CD14-positive monocyte (primary cell): ENCODE measurements at regions not wholly inside any gene's neighbourhood (a gene's known extent, or its start where the extent isn't known, plus 50 kb on each side); places are given as distances from the start of the nearest gene placed in this dataset.
"Not testable (repeated sequence)": the region's sequence is repeated elsewhere in the genome, so short reads cannot be mapped to it uniquely, and the experiment has no call there.

Source experiments
- DNase-seq, 3 donors: peaks; one replicate each; pipeline ENCODE4 v3.0.0-alpha.2; 2011 to 2022
- H2AFZ ChIP-seq: 2 replicates; pipeline ENCODE4 v1.6.0; 2012; ENCODE audit warnings: mild to moderate bottlenecking, low read depth, low read length, inconsistent platforms; ENCODE audit not compliant: insufficient read depth, poor library complexity, severe bottlenecking
- H3K27ac ChIP-seq, 2 donors: 1 replicate in 1 of 2; 2 replicates in 1 of 2; pipeline ENCODE4 v1.5.1; 2012 to 2013; ENCODE audit warnings: low read length in 2 of 2, control low read depth in 1 of 2, inconsistent platforms in 1 of 2, low read depth in 1 of 2, mild to moderate bottlenecking in 1 of 2
- H3K27me3 ChIP-seq, 2 donors: one replicate each; pipeline versions ENCODE4 v1.6.0 to v1.6.1; 2011 to 2013; ENCODE audit warnings: low read length in 2 of 2; ENCODE audit not compliant: control insufficient read depth in 2 of 2, insufficient read depth in 2 of 2
- H3K36me3 ChIP-seq, 2 donors: replicated peaks in 1 of 2; 1 replicate in 1 of 2; 2 replicates in 1 of 2; pipeline versions ENCODE4 v1.5.1 to v1.6.1; 2012 to 2013; ENCODE audit warnings: low read length in 2 of 2, control low read depth in 1 of 2, inconsistent platforms in 1 of 2, mild to moderate bottlenecking in 1 of 2; ENCODE audit not compliant: insufficient read depth in 2 of 2, control insufficient read depth in 1 of 2
- H3K4me1 ChIP-seq, 2 donors: 1 replicate in 1 of 2; 2 replicates in 1 of 2; pipeline versions ENCODE4 v1.5.1 to v1.6.1; 2012 to 2013; ENCODE audit warnings: low read length in 2 of 2, control low read depth in 1 of 2, inconsistent platforms in 1 of 2, mild to moderate bottlenecking in 1 of 2, moderate library complexity in 1 of 2; ENCODE audit not compliant: insufficient read depth in 2 of 2, control insufficient read depth in 1 of 2
- H3K4me2 ChIP-seq: replicated peaks from 2 replicates; pipeline ENCODE3; 2012; ENCODE audit warnings: low read length, moderate library complexity, mild to moderate bottlenecking; ENCODE audit not compliant: poor library complexity, severe bottlenecking; ENCODE audit errors: extremely low read depth
- H3K4me3 ChIP-seq, 3 experiments: fragments of 200-600 bp in 1 of 3; sonication (generic) in 1 of 3; replicated peaks in 1 of 3; 1 replicate in 2 of 3; 2 replicates in 1 of 3; pipeline ENCODE4 v1.5.1; 2011 to 2013; ENCODE audit warnings: low read length in 3 of 3, mild to moderate bottlenecking in 3 of 3, control low read depth in 2 of 3, low read depth in 2 of 3, inconsistent platforms in 1 of 3, moderate library complexity in 1 of 3
- H3K79me2 ChIP-seq: 2 replicates; pipeline ENCODE4 v1.6.0; 2012; ENCODE audit warnings: mild to moderate bottlenecking, control low read depth, inconsistent platforms, low read length, moderate library complexity; ENCODE audit not compliant: insufficient read depth
- H3K9ac ChIP-seq: 2 replicates; pipeline ENCODE4 v1.6.0; 2017; ENCODE audit warnings: low read length, mild to moderate bottlenecking; ENCODE audit not compliant: insufficient read depth, poor library complexity, severe bottlenecking
- H3K9me3 ChIP-seq, 2 donors: replicated peaks in 1 of 2; 1 replicate in 1 of 2; 2 replicates in 1 of 2; pipeline versions ENCODE4 v1.5.1 to v1.6.1; 2012 to 2013; ENCODE audit warnings: low read length in 2 of 2, control low read depth in 1 of 2; ENCODE audit not compliant: control insufficient read depth in 1 of 2, insufficient read depth in 1 of 2
- H4K20me1 ChIP-seq: 2 replicates; pipeline ENCODE4 v1.6.0; 2012; ENCODE audit warnings: mild to moderate bottlenecking, low read length, control low read depth, moderate library complexity; ENCODE audit not compliant: insufficient read depth
- H3K27ac Mint-ChIP-seq, 7 donors: one replicate each; pipeline ENCODE4 v1.8.0; 2020; ENCODE audit warnings: mild to moderate bottlenecking in 7 of 7, mixed read lengths in 7 of 7, moderate library complexity in 6 of 7, inconsistent platforms in 2 of 7
- H3K27me3 Mint-ChIP-seq, 3 donors: one replicate each; pipeline ENCODE4 v1.8.0; 2021 to 2022; ENCODE audit warnings: low read depth in 3 of 3, mild to moderate bottlenecking in 3 of 3, mixed read lengths in 3 of 3, moderate library complexity in 3 of 3, inconsistent platforms in 1 of 3
- H3K36me3 Mint-ChIP-seq, 2 donors: one replicate each; pipeline ENCODE4 v1.8.0; 2020; ENCODE audit warnings: mixed read lengths in 2 of 2, inconsistent platforms in 1 of 2, mild to moderate bottlenecking in 1 of 2
- H3K4me1 Mint-ChIP-seq: one replicate; pipeline ENCODE4 v1.8.0; 2020; ENCODE audit warnings: mild to moderate bottlenecking, mixed read lengths
- H3K4me3 Mint-ChIP-seq, 2 donors: one replicate each; pipeline ENCODE4 v1.8.0; 2020; ENCODE audit warnings: mild to moderate bottlenecking in 2 of 2, mixed read lengths in 2 of 2, moderate library complexity in 1 of 2
- H3K9me3 Mint-ChIP-seq, 7 donors: one replicate each; pipeline ENCODE4 v1.8.0; 2020 to 2022; ENCODE audit warnings: mixed read lengths in 7 of 7, mild to moderate bottlenecking in 6 of 7, moderate library complexity in 6 of 7, inconsistent platforms in 2 of 7
- WGBS: methylation state at CpG from one replicate; pipeline ENCODE4 v1.1.5; 2013; ENCODE audit warnings: missing lambda C conversion rate; ENCODE audit not compliant: insufficient coverage; 5-methylcytosine and 5-hydroxymethylcytosine counted together
- intact Hi-C, 2 donors: fragments of 100-400 bp; cut with micrococcal nuclease; formaldehyde crosslinking; loops; one replicate each; pipeline versions ENCODE4 v1.15.0 to v1.15.1; 2023
- TF ChIP-seq, protein P1 (sequence below): fragments of 200-600 bp; IDR thresholded peaks from one replicate; pipeline ENCODE4 v1.8.0; 2022; ENCODE audit warnings: antibody characterized with exemption, mild to moderate bottlenecking

DNA sequence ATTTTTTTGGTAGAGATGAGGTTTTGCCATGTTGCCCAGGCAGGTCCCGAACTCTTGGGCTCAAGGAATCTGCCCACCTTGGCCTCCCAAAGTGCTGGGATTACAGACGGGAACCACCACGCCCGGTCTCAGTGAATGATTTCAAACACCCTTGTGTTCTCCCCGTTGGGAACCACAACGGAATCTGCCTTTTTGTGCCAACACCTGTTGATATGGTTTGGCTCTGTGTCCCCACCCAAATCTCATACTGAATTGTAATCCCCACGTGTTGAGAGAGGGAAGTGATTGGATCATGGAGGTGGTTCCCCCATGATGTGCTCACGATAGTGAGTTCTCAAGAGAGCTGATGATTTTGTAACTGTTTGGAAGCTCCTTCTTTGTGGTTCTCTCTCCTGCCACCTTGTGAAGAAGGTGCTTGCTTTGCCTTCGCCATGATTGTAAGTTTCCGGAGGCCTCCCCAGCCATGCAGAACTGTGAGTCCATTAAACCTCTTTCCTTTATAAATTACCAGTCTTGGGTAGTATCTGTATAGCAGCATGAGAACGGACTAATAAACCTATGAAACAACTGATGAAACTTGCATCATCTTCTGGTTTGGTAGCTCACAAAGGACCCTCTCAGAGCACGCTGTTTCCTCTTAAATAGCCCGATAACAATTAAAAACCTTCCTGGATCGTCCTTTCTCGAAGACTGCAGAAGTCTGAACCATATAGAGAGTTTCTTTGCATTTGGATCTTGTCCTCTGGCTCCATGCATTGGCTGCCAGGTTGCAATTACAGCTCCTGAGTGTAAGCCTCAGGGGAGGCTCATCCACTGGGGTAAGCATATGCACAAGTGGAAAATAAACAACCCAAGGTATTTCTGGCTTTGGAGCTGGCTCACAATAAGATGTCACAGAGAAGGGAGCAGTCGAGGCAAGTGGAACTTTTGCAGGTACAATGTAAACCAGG is 91.5 kb downstream of the SPRY4 start:
- Histone ChIP-seq H3K27ac (no peak overlapping the region), H3K4me3 (no peak overlapping the region), H3K4me2 (no peak overlapping the region), H3K9me3 (peaks cover 0 to 13% of the 10 kb centered on the region in 2 donors), H2AFZ (no peak overlapping the region), H3K4me1 (no peaks in the 10 kb centered on the region), H4K20me1 (no peaks in the 10 kb centered on the region), H3K9ac (no peak overlapping the region), H3K27me3 (peaks cover 2 to 9% of the 10 kb centered on the region in 2 donors), H3K36me3 (no peaks in the 10 kb centered on the region), H3K79me2 (no peaks in the 10 kb centered on the region)
- Mint-ChIP-seq H3K36me3 (no peaks in the 10 kb centered on the region), H3K27ac (no peak overlapping the region), H3K27me3 (peaks cover 22 to 43% (median 23%) of the 10 kb centered on the region in 3 donors), H3K4me1 (peaks cover 1% of the 10 kb centered on the region), H3K9me3 (peaks cover 7 to 18% (median 12%) of the 10 kb centered on the region in 7 donors), H3K4me3 (no peak overlapping the region)
- WGBS = 100% methylated on average over 8 of the region's 16 CpGs
- intact Hi-C loops = no loop called here
- DNase-seq = no peak
- TF ChIP-seq, protein P1, sequence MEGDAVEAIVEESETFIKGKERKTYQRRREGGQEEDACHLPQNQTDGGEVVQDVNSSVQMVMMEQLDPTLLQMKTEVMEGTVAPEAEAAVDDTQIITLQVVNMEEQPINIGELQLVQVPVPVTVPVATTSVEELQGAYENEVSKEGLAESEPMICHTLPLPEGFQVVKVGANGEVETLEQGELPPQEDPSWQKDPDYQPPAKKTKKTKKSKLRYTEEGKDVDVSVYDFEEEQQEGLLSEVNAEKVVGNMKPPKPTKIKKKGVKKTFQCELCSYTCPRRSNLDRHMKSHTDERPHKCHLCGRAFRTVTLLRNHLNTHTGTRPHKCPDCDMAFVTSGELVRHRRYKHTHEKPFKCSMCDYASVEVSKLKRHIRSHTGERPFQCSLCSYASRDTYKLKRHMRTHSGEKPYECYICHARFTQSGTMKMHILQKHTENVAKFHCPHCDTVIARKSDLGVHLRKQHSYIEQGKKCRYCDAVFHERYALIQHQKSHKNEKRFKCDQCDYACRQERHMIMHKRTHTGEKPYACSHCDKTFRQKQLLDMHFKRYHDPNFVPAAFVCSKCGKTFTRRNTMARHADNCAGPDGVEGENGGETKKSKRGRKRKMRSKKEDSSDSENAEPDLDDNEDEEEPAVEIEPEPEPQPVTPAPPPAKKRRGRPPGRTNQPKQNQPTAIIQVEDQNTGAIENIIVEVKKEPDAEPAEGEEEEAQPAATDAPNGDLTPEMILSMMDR = no peak

DNA sequence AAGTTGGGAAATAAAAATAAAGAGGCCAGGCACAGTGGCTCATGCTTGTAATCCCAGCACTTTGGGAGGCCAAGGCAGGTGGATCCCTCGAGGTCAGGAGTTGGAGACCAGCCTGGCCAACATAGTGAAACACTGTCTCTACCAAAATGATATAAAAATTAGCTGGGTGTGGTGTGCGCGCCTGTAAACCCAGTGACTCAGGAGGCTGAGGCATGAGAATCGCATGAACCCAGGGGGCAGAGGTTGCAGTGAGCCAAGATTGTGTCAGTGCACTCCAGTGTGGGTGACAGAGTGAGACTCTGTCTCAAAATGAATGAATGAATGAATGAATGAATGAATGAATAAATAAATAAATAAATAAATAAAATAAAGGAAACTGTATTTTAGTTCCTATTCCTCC is 93.9 kb downstream of the SPRY4 start:
- H3K79me2 ChIP-seq, H3K27ac Mint-ChIP-seq, H3K27me3 ChIP-seq, H3K36me3 ChIP-seq, H4K20me1 ChIP-seq, H3K4me3 Mint-ChIP-seq, H3K27ac ChIP-seq, H3K9ac ChIP-seq, H2AFZ ChIP-seq, H3K9me3 Mint-ChIP-seq, H3K9me3 ChIP-seq, H3K4me1 ChIP-seq, H3K4me3 ChIP-seq, DNase-seq, intact Hi-C loops, H3K4me1 Mint-ChIP-seq, H3K36me3 Mint-ChIP-seq, H3K4me2 ChIP-seq: not testable (repeated sequence)
- 100% methylated on average over 2 of the region's 4 CpGs for WGBS
- peaks cover 22 to 33% (median 25%) of the 10 kb centered on the region in 3 donors for H3K27me3 Mint-ChIP-seq
